ENCODE measurements at regions not wholly inside any gene's neighbourhood (a gene's known extent, or its start where the extent isn't known, plus 50 kb on each side); places are given as distances from the start of the nearest gene placed in this dataset.

- Histone ChIP-seq H3K79me2 (ENCODE audit: insufficient read depth, low read length) (no peaks in the 10 kb centered on the region), H2AFZ (ENCODE audit: insufficient read depth, low read depth, low read length, poor library complexity, severe bottlenecking) (no peak overlapping the region), H4K20me1 (ENCODE audit: insufficient read depth, low read length) (no peaks in the 10 kb centered on the region), H3K9ac (ENCODE audit: insufficient read depth, low read length, poor library complexity, severe bottlenecking) (no peak overlapping the region), H3K27ac (ENCODE audit: low read depth in 1 of 2, low read length in 2 of 2) (no peak overlapping the region), H3K4me2 (replicated peaks; ENCODE audit: extremely low read depth, low read length, poor library complexity, severe bottlenecking) (no peak overlapping the region), H3K4me3 (replicated peaks in 1 of 3; ENCODE audit: low read depth in 2 of 3, low read length in 3 of 3) (no peak overlapping the region), H3K27me3 (ENCODE audit: control insufficient read depth in 2 of 2, insufficient read depth in 2 of 2, low read length in 2 of 2) (no peaks in the 10 kb centered on the region), H3K4me1 (ENCODE audit: control insufficient read depth in 1 of 2, insufficient read depth in 2 of 2, low read length in 2 of 2) (no peaks in the 10 kb centered on the region), H3K9me3 (replicated peaks in 1 of 2; ENCODE audit: control insufficient read depth in 1 of 2, insufficient read depth in 1 of 2, low read length in 2 of 2) (no peaks in the 10 kb centered on the region), H3K36me3 (replicated peaks in 1 of 2; ENCODE audit: control insufficient read depth in 1 of 2, insufficient read depth in 2 of 2, low read length in 2 of 2) (no peaks in the 10 kb centered on the region)
- no peak for TF ChIP-seq CTCF (IDR thresholded peaks at IDR 0.05)
- no peak for DNase-seq
- Mint-ChIP-seq H3K27me3 (ENCODE audit: low read depth in 3 of 3) (no peaks in the 10 kb centered on the region), H3K27ac (no peak overlapping the region), H3K36me3 (no peaks in the 10 kb centered on the region), H3K4me1 (no peaks in the 10 kb centered on the region), H3K4me3 (no peak overlapping the region), H3K9me3 (no peaks in the 10 kb centered on the region)
- no CpG with 5 or more reads among the region's 3 CpGs for WGBS (ENCODE audit: insufficient coverage)
- intact Hi-C loops (cut with micrococcal nuclease) = no loop called here
Measured at GRCh38 chr2:211128287-211128686, 571.9 kb downstream of the CPS1 start.

- H2AFZ ChIP-seq (ENCODE audit: insufficient read depth, low read depth, low read length, poor library complexity, severe bottlenecking) = no peak overlapping the region
- H3K4me1 Mint-ChIP-seq = no peaks in the 10 kb centered on the region
- no peak overlapping the region for H3K4me3 Mint-ChIP-seq
- H3K27ac Mint-ChIP-seq = no peak overlapping the region
- no peak overlapping the region for H3K4me3 ChIP-seq (replicated peaks in 1 of 3; ENCODE audit: low read depth in 2 of 3, low read length in 3 of 3)
- H3K4me1 ChIP-seq (ENCODE audit: control insufficient read depth in 1 of 2, insufficient read depth in 2 of 2, low read length in 2 of 2) = no peaks in the 10 kb centered on the region
- intact Hi-C loops (cut with micrococcal nuclease) = no loop called here
- TF ChIP-seq CTCF (IDR thresholded peaks at IDR 0.05) = no peak
- WGBS (ENCODE audit: insufficient coverage) = 100% methylated on average over 1 of the region's 3 CpGs
- H3K36me3 ChIP-seq (replicated peaks in 1 of 2; ENCODE audit: control insufficient read depth in 1 of 2, insufficient read depth in 2 of 2, low read length in 2 of 2) = no peaks in the 10 kb centered on the region
- H3K9ac ChIP-seq (ENCODE audit: insufficient read depth, low read length, poor library complexity, severe bottlenecking) = no peak overlapping the region
- H4K20me1 ChIP-seq (ENCODE audit: insufficient read depth, low read length) = no peaks in the 10 kb centered on the region
- no peaks in the 10 kb centered on the region for H3K79me2 ChIP-seq (ENCODE audit: insufficient read depth, low read length)
- H3K27ac ChIP-seq (ENCODE audit: low read depth in 1 of 2, low read length in 2 of 2) = no peak overlapping the region
- H3K4me2 ChIP-seq (replicated peaks; ENCODE audit: extremely low read depth, low read length, poor library complexity, severe bottlenecking) = no peak overlapping the region
- no peaks in the 10 kb centered on the region for H3K9me3 ChIP-seq (replicated peaks in 1 of 2; ENCODE audit: control insufficient read depth in 1 of 2, insufficient read depth in 1 of 2, low read length in 2 of 2)
- no peaks in the 10 kb centered on the region for H3K27me3 ChIP-seq (ENCODE audit: control insufficient read depth in 2 of 2, insufficient read depth in 2 of 2, low read length in 2 of 2)
- no peaks in the 10 kb centered on the region for H3K9me3 Mint-ChIP-seq
- DNase-seq = no peak
- H3K27me3 Mint-ChIP-seq (ENCODE audit: low read depth in 3 of 3) = no peaks in the 10 kb centered on the region
- no peaks in the 10 kb centered on the region for H3K36me3 Mint-ChIP-seq
Measured at GRCh38 chr2:211129798-211130197, 573.4 kb downstream of the CPS1 start.
